Right cardiac atrium (tissue), 5 donors: ENCODE measurements at regions not wholly inside any gene's neighbourhood (a gene's known extent, or its start where the extent isn't known, plus 50 kb on each side); places are given as distances from the start of the nearest gene placed in this dataset.

ENCODE experiments used
- ATAC-seq, 2 donors: fragments of 200-7000 bp; cut with Tn5 transposase; one replicate each; pipeline versions ENCODE4 v1.8.0 to v1.9.1; 2020; ENCODE audit warnings: moderate library complexity in 2 of 2, mild to moderate bottlenecking in 1 of 2
- DNase-seq, 3 donors: peaks; one replicate each; pipeline ENCODE4 v3.0.0-alpha.2; 2020
- H3K27ac ChIP-seq: one replicate; pipeline ENCODE4 v1.5.1; 2013; ENCODE audit warnings: mild to moderate bottlenecking, low read length, control low read depth, moderate library complexity
- H3K27me3 ChIP-seq: one replicate; pipeline ENCODE4 v1.6.1; 2013; ENCODE audit not compliant: control insufficient read depth, insufficient read depth
- H3K4me1 ChIP-seq: one replicate; pipeline ENCODE4 v1.6.1; 2013; ENCODE audit warnings: low read length; ENCODE audit not compliant: control insufficient read depth, insufficient read depth
- H3K4me3 ChIP-seq: one replicate; pipeline ENCODE4 v1.5.1; 2013; ENCODE audit warnings: low read length, control low read depth
- H3K9me3 ChIP-seq: one replicate; pipeline ENCODE4 v1.6.1; 2013; ENCODE audit warnings: low read length; ENCODE audit not compliant: control insufficient read depth
- WGBS: extraction: QIAGEN DNeasy Blood & Tissue Kit; methylation state at CpG from one replicate; pipeline ENCODE4 v1.1.7; 2013; 5-methylcytosine and 5-hydroxymethylcytosine counted together
- intact Hi-C, 4 donors: fragments of 100-400 bp; cut with DNase I; formaldehyde crosslinking; loops; one replicate each; pipeline versions ENCODE4 v1.11.0 to v1.14.0; 2022 to 2023
- donor health status: healthy with polysubstance abuse.
- donor health status: DM: no; HTN: yes; CAD: no.
- donor health status: DM: no; HTN: no; CAD: no.
- donor health status: DM: no; HTN: yes; CAD: no; lungs with severe emphysema.
- donor health status: DM: yes; HTN: yes; CAD: no.

- Histone ChIP-seq H3K27me3 (no peaks in the 10 kb centered on the region), H3K4me3 (no peak overlapping the region), H3K4me1 (no peaks in the 10 kb centered on the region), H3K9me3 (no peaks in the 10 kb centered on the region), H3K27ac (no peak overlapping the region)
- ATAC-seq (no peak), DNase-seq (no peak)
- intact Hi-C loops: no loop called here
- 91% methylated on average over 9 of the region's 9 CpGs for WGBS
Measured at GRCh38 chr11:45553383-45553936, 112.0 kb downstream of the CHST1 start.

- intact Hi-C loops: no loop called here
- no peak overlapping the region for H3K4me3 ChIP-seq
- no peaks in the 10 kb centered on the region for H3K27me3 ChIP-seq
- DNase-seq (no peak), ATAC-seq (no peak)
- no peaks in the 10 kb centered on the region for H3K4me1 ChIP-seq
- 86% methylated on average over 10 of the region's 10 CpGs for WGBS
- no peak overlapping the region for H3K27ac ChIP-seq
- no peaks in the 10 kb centered on the region for H3K9me3 ChIP-seq
Measured at GRCh38 chr11:45551191-45551713, 114.2 kb downstream of the CHST1 start.

- no peak for ATAC-seq
- H3K27ac ChIP-seq: no peak overlapping the region
- no peak for DNase-seq
- H3K9me3 ChIP-seq: no peaks in the 10 kb centered on the region
- no peaks in the 10 kb centered on the region for H3K4me1 ChIP-seq
- 56% methylated on average over 6 of the region's 6 CpGs for WGBS
- no peaks in the 10 kb centered on the region for H3K27me3 ChIP-seq
- H3K4me3 ChIP-seq: no peak overlapping the region
- intact Hi-C loops: no loop called here
Measured at GRCh38 chr11:45549257-45549656, 116.2 kb downstream of the CHST1 start.

GRCh38 chr11:45546366-45546765 is 119.1 kb downstream of the CHST1 start:
- H3K27me3 ChIP-seq: peaks cover 2% of the 10 kb centered on the region
- H3K4me3 ChIP-seq: no peak overlapping the region
- intact Hi-C loops: no loop called here
- DNase-seq (no peak), ATAC-seq (no peak)
- no peaks in the 10 kb centered on the region for H3K4me1 ChIP-seq
- H3K27ac ChIP-seq: no peak overlapping the region
- 56% methylated on average over 3 of the region's 3 CpGs for WGBS
- no peaks in the 10 kb centered on the region for H3K9me3 ChIP-seq

- H3K9me3 ChIP-seq: no peaks in the 10 kb centered on the region
- H3K27ac ChIP-seq: no peak overlapping the region
- H3K4me3 ChIP-seq: no peak overlapping the region
- WGBS: 66% methylated on average over 4 of the region's 4 CpGs
- peaks cover 2% of the 10 kb centered on the region for H3K27me3 ChIP-seq
- no peak for ATAC-seq
- no peak for DNase-seq
- no peaks in the 10 kb centered on the region for H3K4me1 ChIP-seq
- intact Hi-C loops: no loop called here
Measured at GRCh38 chr11:45544826-45545225, 120.6 kb downstream of the CHST1 start.

GRCh38 chr11:45543808-45544422 is 121.5 kb downstream of the CHST1 start:
- intact Hi-C loops: no loop called here
- DNase-seq (no peak), ATAC-seq (no peak)
- WGBS: 26% methylated on average over 5 of the region's 5 CpGs
- Histone ChIP-seq H3K27ac (no peak overlapping the region), H3K27me3 (peaks cover 2% of the 10 kb centered on the region), H3K4me1 (no peaks in the 10 kb centered on the region), H3K4me3 (no peak overlapping the region), H3K9me3 (no peaks in the 10 kb centered on the region)

GRCh38 chr11:45543081-45543480 is 122.3 kb downstream of the CHST1 start:
- ATAC-seq: no peak
- Histone ChIP-seq H3K27ac (no peak overlapping the region), H3K4me1 (no peaks in the 10 kb centered on the region), H3K27me3 (peaks cover 2% of the 10 kb centered on the region), H3K4me3 (no peak overlapping the region), H3K9me3 (no peaks in the 10 kb centered on the region)
- no peak for DNase-seq
- intact Hi-C loops: no loop called here
- 95% methylated on average over 2 of the region's 2 CpGs for WGBS

GRCh38 chr11:45541693-45542434 is 123.6 kb downstream of the CHST1 start:
- Histone ChIP-seq H3K9me3 (no peaks in the 10 kb centered on the region), H3K4me3 (no peak overlapping the region), H3K4me1 (no peaks in the 10 kb centered on the region), H3K27ac (no peak overlapping the region), H3K27me3 (peaks cover 2% of the 10 kb centered on the region)
- intact Hi-C loops: no loop called here
- DNase-seq (no peak), ATAC-seq (no peak)
- WGBS: 60% methylated on average over 10 of the region's 10 CpGs

- Histone ChIP-seq H3K4me1 (no peaks in the 10 kb centered on the region), H3K4me3 (no peak overlapping the region), H3K27me3 (peaks cover 2% of the 10 kb centered on the region), H3K27ac (no peak overlapping the region), H3K9me3 (no peaks in the 10 kb centered on the region)
- DNase-seq (no peak), ATAC-seq (no peak)
- 58% methylated on average over 2 of the region's 2 CpGs for WGBS
- intact Hi-C loops: loop anchor here in 1 of 4 donors (10.0 kb wide), 1 partner anchor 236 kb away; no protein-coding TSS in a partner anchor
Measured at GRCh38 chr11:45538939-45539338, 126.5 kb downstream of the CHST1 start.

GRCh38 chr11:45538363-45538762 is 127.1 kb downstream of the CHST1 start:
- no peak overlapping the region for H3K4me3 ChIP-seq
- H3K27me3 ChIP-seq: peaks cover 2% of the 10 kb centered on the region
- peak; percentile 72 to 75 for ATAC-seq
- no peaks in the 10 kb centered on the region for H3K9me3 ChIP-seq
- WGBS: 43% methylated on average over 12 of the region's 12 CpGs
- H3K4me1 ChIP-seq: no peaks in the 10 kb centered on the region
- DNase-seq: no peak
- no peak overlapping the region for H3K27ac ChIP-seq
- intact Hi-C loops: loop anchor here in 1 of 4 donors (10.0 kb wide), 1 partner anchor 236 kb away; no protein-coding TSS in a partner anchor

- no peaks in the 10 kb centered on the region for H3K4me1 ChIP-seq
- DNase-seq (no peak), ATAC-seq (no peak)
- no peak overlapping the region for H3K27ac ChIP-seq
- no peaks in the 10 kb centered on the region for H3K9me3 ChIP-seq
- no peak overlapping the region for H3K4me3 ChIP-seq
- H3K27me3 ChIP-seq: peaks cover 2% of the 10 kb centered on the region
- WGBS: 76% methylated on average over 3 of the region's 3 CpGs
- intact Hi-C loops: loop anchor here in 1 of 4 donors (10.0 kb wide), 1 partner anchor 237 kb away; no protein-coding TSS in a partner anchor
Measured at GRCh38 chr11:45537614-45538013, 127.8 kb downstream of the CHST1 start.
